A673 (cell line): ENCODE measurements at regions not wholly inside any gene's neighbourhood (a gene's known extent, or its start where the extent isn't known, plus 50 kb on each side); places are given as distances from the start of the nearest gene placed in this dataset.

Experiments
- BruUV-seq: library from RNA; stranded (reverse); fragments of 400-500 nt; replicated peaks from 2 replicates; lab custom pipeline; 2021; lab: Mats Ljungman, UMichigan
- CTCF ChIA-PET: fragments of 300-600 bp; sonication (Branson Sonifier 250); formaldehyde crosslinking; loops from one replicate; lab custom pipeline; 2022; ENCODE audit warnings: antibody characterized with exemption; lab: Charles Lee
- POLR2A ChIA-PET: fragments of 300-600 bp; sonication (Branson Sonifier 250); formaldehyde crosslinking; loops from one replicate; lab custom pipeline; 2022; ENCODE audit warnings: antibody characterized with exemption; ENCODE audit not compliant: low non-redundant PET; lab: Charles Lee
- DNase-seq: peaks from one replicate; pipeline ENCODE4 v3.0.0-alpha.2; 2015; ENCODE audit warnings: low spot score
- H3K27ac ChIP-seq: fragments of 200-600 bp; sonication (generic); 2 replicates; pipeline ENCODE4 v1.5.1; 2016; ENCODE audit warnings: mixed run types, low read depth, mild to moderate bottlenecking, mixed read lengths, antibody characterized with exemption, low read length; ENCODE audit not compliant: poor library complexity, severe bottlenecking
- H3K27me3 ChIP-seq: fragments of 200-600 bp; sonication (generic); replicated peaks from 2 replicates; pipeline ENCODE4 v1.6.1; 2017; ENCODE audit warnings: mixed run types, low read depth, mild to moderate bottlenecking, mixed read lengths, antibody characterized with exemption, low read length; ENCODE audit not compliant: insufficient read depth, poor library complexity
- H3K36me3 ChIP-seq: fragments of 200-600 bp; sonication (generic); 2 replicates; pipeline ENCODE4 v1.6.1; 2016; ENCODE audit warnings: mixed run types, mild to moderate bottlenecking, mixed read lengths, antibody characterized with exemption, low read length; ENCODE audit not compliant: insufficient read depth, poor library complexity, severe bottlenecking
- H3K4me1 ChIP-seq: fragments of 200-600 bp; sonication (generic); 2 replicates; pipeline ENCODE4 v1.6.1; 2017; ENCODE audit warnings: mixed run types, mild to moderate bottlenecking, mixed read lengths, antibody characterized with exemption, low read length; ENCODE audit not compliant: insufficient read depth, poor library complexity, severe bottlenecking
- H3K4me3 ChIP-seq: fragments of 200-600 bp; sonication (generic); 2 replicates; pipeline ENCODE4 v1.5.1; 2016; ENCODE audit warnings: low read depth, mixed run types, mild to moderate bottlenecking, mixed read lengths, low read length; ENCODE audit not compliant: poor library complexity, severe bottlenecking
- H3K9me3 ChIP-seq: fragments of 200-600 bp; sonication (generic); 2 replicates; pipeline ENCODE4 v1.6.1; 2016; ENCODE audit warnings: mixed run types, low read depth, mild to moderate bottlenecking, mixed read lengths, antibody characterized with exemption, low read length; ENCODE audit not compliant: poor library complexity, severe bottlenecking
- CTCF ChIP-seq: fragments of 300-800, 200-600 bp; sonication (generic); conservative IDR thresholded peaks from 2 replicates; pipeline ENCODE4 v1.5.1; 2017; ENCODE audit warnings: low read depth, mild to moderate bottlenecking, antibody characterized with exemption, low read length, moderate library complexity, mixed read lengths
- EZH2 ChIP-seq: fragments of 200-600 bp; sonication (generic); IDR thresholded peaks from 2 replicates; pipeline ENCODE4 v1.6.1; 2017; ENCODE audit warnings: borderline replicate concordance, low read depth, mild to moderate bottlenecking, mixed read lengths, antibody characterized with exemption, low read length; ENCODE audit not compliant: poor library complexity, severe bottlenecking
- intact Hi-C: fragments of 100-400 bp; cut with micrococcal nuclease; formaldehyde crosslinking; loops from one replicate; pipeline ENCODE4 v1.10.0; 2022; ENCODE audit not compliant: unreplicated experiment

- POLR2A ChIA-PET, result no interaction called here
- H3K27me3 ChIP-seq, result no peaks in the 10 kb centered on the region
- DNase-seq, result no peak
- intact Hi-C loops, result loop anchor here (1.0 to 5.0 kb wide), 3 partner anchors 45 to 287 kb away; partner anchors contain the start of gene FYN
- no peak for TF ChIP-seq EZH2
- TF ChIP-seq CTCF, result no peak
- no peaks in the 10 kb centered on the region for H3K9me3 ChIP-seq
- peaks cover 7% of the 10 kb centered on the region for H3K4me1 ChIP-seq
- CTCF ChIA-PET, result no interaction called here
- H3K4me3 ChIP-seq, result no peak overlapping the region
- no peak overlapping the region for H3K27ac ChIP-seq
- no TSS peak for BruUV-seq
- no peaks in the 10 kb centered on the region for H3K36me3 ChIP-seq
Observed at GRCh38 chr6:111997853-111998208, 56.1 kb upstream of the CCN6 start.

- CTCF ChIA-PET, result no interaction called here
Observed at GRCh38 chr6:112002307-112002706, 51.6 kb upstream of the CCN6 start.

More at GRCh38 chr6:112002307-112002706, 51.6 kb upstream of the CCN6 start:
- no peaks in the 10 kb centered on the region for H3K27me3 ChIP-seq
- BruUV-seq, result no TSS peak
- no peak overlapping the region for H3K27ac ChIP-seq
- no peak for TF ChIP-seq EZH2
- TF ChIP-seq CTCF, result no peak
- no peaks in the 10 kb centered on the region for H3K4me1 ChIP-seq
- no peaks in the 10 kb centered on the region for H3K36me3 ChIP-seq
- POLR2A ChIA-PET, result no interaction called here
- no peak for DNase-seq
- H3K9me3 ChIP-seq, result no peaks in the 10 kb centered on the region
- H3K4me3 ChIP-seq, result no peak overlapping the region
- intact Hi-C loops, result no loop called here
